Aorta (tissue), 5 donors: ENCODE measurements at regions not wholly inside any gene's neighbourhood (a gene's known extent, or its start where the extent isn't known, plus 50 kb on each side); places are given as distances from the start of the nearest gene placed in this dataset.

Experiments
- ATAC-seq: fragments of 200-7000 bp; cut with Tn5 transposase; one replicate; pipeline ENCODE4 v1.9.1; 2022; ENCODE audit warnings: moderate library complexity; ENCODE audit not compliant: low FRiP score
- DNase-seq, 2 donors: peaks; one replicate each; pipeline ENCODE4 v3.0.0-alpha.2; 2020
- H3K27ac ChIP-seq, 2 donors: one replicate each; pipeline ENCODE4 v1.5.1; 2013; ENCODE audit warnings: low read length in 2 of 2, mild to moderate bottlenecking in 2 of 2, moderate library complexity in 2 of 2, control low read depth in 1 of 2, inconsistent platforms in 1 of 2, low read depth in 1 of 2
- H3K27me3 ChIP-seq, 2 donors: one replicate each; pipeline ENCODE4 v1.6.1; 2013; ENCODE audit warnings: control low read depth in 1 of 2, low read length in 1 of 2, mild to moderate bottlenecking in 1 of 2, moderate library complexity in 1 of 2; ENCODE audit not compliant: insufficient read depth in 2 of 2, control insufficient read depth in 1 of 2
- H3K36me3 ChIP-seq, 2 donors: one replicate each; pipeline ENCODE4 v1.6.1; 2013; ENCODE audit warnings: control low read depth in 1 of 2, low read length in 1 of 2, mild to moderate bottlenecking in 1 of 2; ENCODE audit not compliant: insufficient read depth in 2 of 2, control insufficient read depth in 1 of 2
- H3K4me1 ChIP-seq, 2 donors: one replicate each; pipeline ENCODE4 v1.6.1; 2013; ENCODE audit warnings: low read length in 2 of 2, control low read depth in 1 of 2, mild to moderate bottlenecking in 1 of 2, moderate library complexity in 1 of 2; ENCODE audit not compliant: insufficient read depth in 2 of 2, control insufficient read depth in 1 of 2
- H3K4me3 ChIP-seq, 2 donors: one replicate each; pipeline ENCODE4 v1.5.1; 2013; ENCODE audit warnings: low read length in 2 of 2, control low read depth in 1 of 2, mild to moderate bottlenecking in 1 of 2
- H3K9me3 ChIP-seq: one replicate; pipeline ENCODE4 v1.6.1; 2013; ENCODE audit warnings: mild to moderate bottlenecking, low read length; ENCODE audit not compliant: control insufficient read depth
- WGBS, 2 donors: extraction: QIAGEN DNeasy Blood & Tissue Kit; methylation state at CpG; one replicate each; pipeline ENCODE4 v1.1.7; 2013; 5-methylcytosine and 5-hydroxymethylcytosine counted together
- intact Hi-C, 2 donors: fragments of 100-400 bp; cut with DNase I; formaldehyde crosslinking; loops; one replicate each; pipeline versions ENCODE4 v1.14.2 to v1.15.0; 2022
- donor health status: healthy with polysubstance abuse.
- donor health status: Bipolar disorder and iron deficiency.
- donor health status: DM: no; HTN: no; CAD: no.
- donor health status: DM: no; HTN: no; CAD: no.
- donor health status: DM: yes; HTN: yes; CAD: no.

GRCh38 chr13:109307027-109307426 is 479.4 kb downstream of the IRS2 start:
- H3K27ac ChIP-seq = no peak overlapping the region
- intact Hi-C loops = no loop called here

GRCh38 chr13:109301726-109302125 is 484.7 kb downstream of the IRS2 start:
- H3K27me3 ChIP-seq = peaks cover 0 to 2% of the 10 kb centered on the region in 2 donors
- DNase-seq (no peak), ATAC-seq (no peak)
- no peaks in the 10 kb centered on the region for H3K9me3 ChIP-seq
- no peak overlapping the region for H3K27ac ChIP-seq
- WGBS, 2 donors = 58 to 60% methylated on average over 5 of the region's 5 CpGs
- H3K4me1 ChIP-seq = no peaks in the 10 kb centered on the region
- H3K36me3 ChIP-seq = no peaks in the 10 kb centered on the region
- intact Hi-C loops = no loop called here
- H3K4me3 ChIP-seq = no peak overlapping the region

More at GRCh38 chr13:109307027-109307426, 479.4 kb downstream of the IRS2 start:
- peaks cover 0 to 2% of the 10 kb centered on the region in 2 donors for H3K27me3 ChIP-seq
- ATAC-seq = no peak
- no peaks in the 10 kb centered on the region for H3K36me3 ChIP-seq
- WGBS, 2 donors = 81 to 85% methylated on average over 6 of the region's 6 CpGs
- no peaks in the 10 kb centered on the region for H3K9me3 ChIP-seq
- H3K4me3 ChIP-seq = no peak overlapping the region
- H3K4me1 ChIP-seq = no peaks in the 10 kb centered on the region
- DNase-seq = no peak

- no peak for ATAC-seq
- Histone ChIP-seq H3K9me3 (no peaks in the 10 kb centered on the region), H3K4me1 (no peaks in the 10 kb centered on the region), H3K27me3 (peaks cover 0 to 2% of the 10 kb centered on the region in 2 donors), H3K4me3 (no peak overlapping the region), H3K27ac (no peak overlapping the region), H3K36me3 (no peaks in the 10 kb centered on the region)
- WGBS, 2 donors = 87 to 94% methylated on average over 4 of the region's 4 CpGs
- intact Hi-C loops = no loop called here
- DNase-seq = no peak
Observed at GRCh38 chr13:109301276-109301675, 485.1 kb downstream of the IRS2 start.

GRCh38 chr13:109297628-109298027 is 488.8 kb downstream of the IRS2 start:
- H3K4me3 ChIP-seq = no peak overlapping the region
- no peaks in the 10 kb centered on the region for H3K36me3 ChIP-seq
- ATAC-seq = no peak
- H3K27ac ChIP-seq = no peak overlapping the region
- intact Hi-C loops = no loop called here
- H3K9me3 ChIP-seq = peaks cover 1% of the 10 kb centered on the region
- H3K4me1 ChIP-seq = no peaks in the 10 kb centered on the region
- DNase-seq = no peak
- 81 to 94% methylated on average over 2 of the region's 2 CpGs for WGBS, 2 donors
- H3K27me3 ChIP-seq = no peaks in the 10 kb centered on the region

- H3K4me3 ChIP-seq = no peak overlapping the region
- peaks cover 1% of the 10 kb centered on the region for H3K9me3 ChIP-seq
- DNase-seq (no peak), ATAC-seq (no peak)
- WGBS, 2 donors = 97 to 98% methylated on average over 3 of the region's 3 CpGs
- no peak overlapping the region for H3K27ac ChIP-seq
- intact Hi-C loops = no loop called here
- no peaks in the 10 kb centered on the region for H3K36me3 ChIP-seq
- H3K27me3 ChIP-seq = no peaks in the 10 kb centered on the region
- no peaks in the 10 kb centered on the region for H3K4me1 ChIP-seq
Observed at GRCh38 chr13:109293166-109293565, 493.2 kb downstream of the IRS2 start.

- Histone ChIP-seq H3K27me3 (no peaks in the 10 kb centered on the region), H3K4me1 (no peaks in the 10 kb centered on the region), H3K4me3 (no peak overlapping the region), H3K9me3 (no peaks in the 10 kb centered on the region), H3K36me3 (no peaks in the 10 kb centered on the region), H3K27ac (no peak overlapping the region)
- DNase-seq (no peak), ATAC-seq (no peak)
- intact Hi-C loops = no loop called here
- WGBS, 2 donors = 86 to 87% methylated on average over 6 of the region's 6 CpGs
Observed at GRCh38 chr13:109288151-109288709, 498.2 kb downstream of the IRS2 start.

GRCh38 chr13:109287553-109287952 is 498.8 kb downstream of the IRS2 start:
- ATAC-seq (no peak), DNase-seq (no peak)
- no peaks in the 10 kb centered on the region for H3K9me3 ChIP-seq
- no peaks in the 10 kb centered on the region for H3K4me1 ChIP-seq
- H3K36me3 ChIP-seq = no peaks in the 10 kb centered on the region
- intact Hi-C loops = no loop called here
- H3K27ac ChIP-seq = no peak overlapping the region
- H3K27me3 ChIP-seq = no peaks in the 10 kb centered on the region
- H3K4me3 ChIP-seq = no peak overlapping the region

- 96 to 100% methylated on average over 2 of the region's 2 CpGs for WGBS, 2 donors
- H3K27ac ChIP-seq = no peak overlapping the region
- intact Hi-C loops = no loop called here
Observed at GRCh38 chr13:109285586-109285985, 500.8 kb downstream of the IRS2 start.

GRCh38 chr13:109281903-109282635 is 504.3 kb downstream of the IRS2 start:
- no peaks in the 10 kb centered on the region for H3K36me3 ChIP-seq
- H3K4me1 ChIP-seq = no peaks in the 10 kb centered on the region
- no peak overlapping the region for H3K27ac ChIP-seq
- no peaks in the 10 kb centered on the region for H3K27me3 ChIP-seq
- DNase-seq = no peak
- H3K9me3 ChIP-seq = no peaks in the 10 kb centered on the region
- H3K4me3 ChIP-seq = no peak overlapping the region
- no peak for ATAC-seq
- WGBS, 2 donors = 89 to 90% methylated on average over 11 of the region's 11 CpGs
- intact Hi-C loops = no loop called here

More at GRCh38 chr13:109285586-109285985, 500.8 kb downstream of the IRS2 start:
- no peaks in the 10 kb centered on the region for H3K27me3 ChIP-seq
- DNase-seq (no peak), ATAC-seq (no peak)
- H3K36me3 ChIP-seq = no peaks in the 10 kb centered on the region
- no peaks in the 10 kb centered on the region for H3K9me3 ChIP-seq
- no peak overlapping the region for H3K4me3 ChIP-seq
- H3K4me1 ChIP-seq = no peaks in the 10 kb centered on the region
